ENCODE measurements at regions not wholly inside any gene's neighbourhood (a gene's known extent, or its start where the extent isn't known, plus 50 kb on each side); places are given as distances from the start of the nearest gene placed in this dataset.

DNA sequence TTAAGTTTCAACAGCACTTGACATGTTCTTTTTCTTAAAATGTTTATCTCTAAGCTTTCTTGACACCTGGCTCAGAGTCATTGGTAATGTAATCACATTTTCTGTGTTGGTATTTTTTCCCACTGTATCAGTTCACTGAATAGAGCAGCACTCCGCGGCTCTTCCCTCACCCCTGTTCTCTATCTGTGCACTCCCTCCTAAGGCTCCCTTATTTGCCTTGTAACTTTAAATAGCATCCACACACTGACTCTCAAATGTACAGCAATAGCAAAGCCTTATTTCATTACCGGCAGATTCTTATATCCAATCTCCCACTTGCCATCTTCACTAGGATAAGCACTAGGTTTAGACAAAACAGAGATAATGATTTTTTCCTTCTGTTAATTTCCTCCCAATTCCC lies 935.5 kb upstream of the SLC10A2 start:
- no peak for TF ChIP-seq CTCF (IDR thresholded peaks at IDR 0.05; ENCODE audit: borderline replicate concordance, extremely low read depth, low read length, poor library complexity, severe bottlenecking)
- TF ChIP-seq EZH2 (IDR thresholded peaks at IDR 0.05; ENCODE audit: borderline replicate concordance, low read depth, low read length, severe bottlenecking): no peak
